HFFc6 (cell line): ENCODE measurements at regions not wholly inside any gene's neighbourhood (a gene's known extent, or its start where the extent isn't known, plus 50 kb on each side); places are given as distances from the start of the nearest gene placed in this dataset.

Source experiments
- DNase-seq: peaks from one replicate; pipeline ENCODE4 v3.0.0-alpha.2; 2018
- H3K27ac Mint-ChIP-seq: 2 replicates; pipeline ENCODE4 v1.8.0; 2020; ENCODE audit warnings: mild to moderate bottlenecking, mixed read lengths
- H3K27me3 Mint-ChIP-seq: 2 replicates; pipeline ENCODE4 v1.8.0; 2021; ENCODE audit warnings: mild to moderate bottlenecking, moderate library complexity, mixed read lengths; ENCODE audit not compliant: insufficient read depth
- H3K36me3 Mint-ChIP-seq: 2 replicates; pipeline ENCODE4 v1.8.0; 2021; ENCODE audit warnings: low read depth, mixed read lengths
- H3K4me1 Mint-ChIP-seq: 2 replicates; pipeline ENCODE4 v1.8.0; 2020; ENCODE audit warnings: low read depth, mixed read lengths
- H3K4me3 Mint-ChIP-seq: 2 replicates; pipeline ENCODE4 v1.8.0; 2020; ENCODE audit warnings: mild to moderate bottlenecking, moderate library complexity, mixed read lengths
- H3K9me3 Mint-ChIP-seq: 2 replicates; pipeline ENCODE4 v1.8.0; 2020; ENCODE audit warnings: mild to moderate bottlenecking, mixed read lengths
- CTCF ChIP-seq: fragments of 200-600 bp; sonication (generic); IDR thresholded peaks from 2 replicates; pipeline ENCODE4 v1.5.0; 2021; ENCODE audit warnings: antibody characterized with exemption, mild to moderate bottlenecking

GRCh38 chr3:18149935-18150334 lies 275.2 kb downstream of the SATB1 start:
- no peaks in the 10 kb centered on the region; the same call in 1 of the 2 replicates for H3K27me3 Mint-ChIP-seq
- no peaks in the 10 kb centered on the region for H3K9me3 Mint-ChIP-seq
- TF ChIP-seq CTCF = no peak
- H3K4me3 Mint-ChIP-seq = no peak overlapping the region
- no peak overlapping the region for H3K27ac Mint-ChIP-seq
- no peak for DNase-seq
- peaks cover 42% of the 10 kb centered on the region for H3K4me1 Mint-ChIP-seq
- H3K36me3 Mint-ChIP-seq = no peaks in the 10 kb centered on the region

GRCh38 chr3:18149386-18149785 lies 275.8 kb downstream of the SATB1 start:
- no peak for DNase-seq
- peaks cover 47% of the 10 kb centered on the region for H3K4me1 Mint-ChIP-seq
- no peaks in the 10 kb centered on the region for H3K36me3 Mint-ChIP-seq
- TF ChIP-seq CTCF = no peak
- H3K27me3 Mint-ChIP-seq = no peaks in the 10 kb centered on the region; the same call in 1 of the 2 replicates
- H3K9me3 Mint-ChIP-seq = no peaks in the 10 kb centered on the region
- no peak overlapping the region for H3K4me3 Mint-ChIP-seq
- H3K27ac Mint-ChIP-seq = no peak overlapping the region; the same call in 1 of the 2 replicates

GRCh38 chr3:18144571-18144970 lies 280.6 kb downstream of the SATB1 start:
- no peak overlapping the region for H3K4me3 Mint-ChIP-seq
- no peak for DNase-seq

GRCh38 chr3:18143258-18143780 lies 281.8 kb downstream of the SATB1 start:
- DNase-seq = no peak
- H3K9me3 Mint-ChIP-seq = no peaks in the 10 kb centered on the region
- peaks cover 1% of the 10 kb centered on the region; the same call in 1 of the 2 replicates for H3K27me3 Mint-ChIP-seq
- TF ChIP-seq CTCF = no peak
- no peaks in the 10 kb centered on the region for H3K36me3 Mint-ChIP-seq
- H3K27ac Mint-ChIP-seq = no peak overlapping the region
- H3K4me3 Mint-ChIP-seq = no peak overlapping the region
- peaks cover 11% of the 10 kb centered on the region for H3K4me1 Mint-ChIP-seq

More at GRCh38 chr3:18144571-18144970, 280.6 kb downstream of the SATB1 start:
- Mint-ChIP-seq H3K27ac (no peak overlapping the region), H3K4me1 (peaks cover 19% of the 10 kb centered on the region), H3K27me3 (no peaks in the 10 kb centered on the region), H3K9me3 (no peaks in the 10 kb centered on the region), H3K36me3 (no peaks in the 10 kb centered on the region)
- TF ChIP-seq CTCF = no peak

GRCh38 chr3:18137958-18138357 lies 287.2 kb downstream of the SATB1 start:
- H3K4me1 Mint-ChIP-seq = peaks cover 32% of the 10 kb centered on the region
- H3K27me3 Mint-ChIP-seq = peaks cover 1% of the 10 kb centered on the region; the same call in 1 of the 2 replicates
- TF ChIP-seq CTCF = no peak
- no peaks in the 10 kb centered on the region for H3K36me3 Mint-ChIP-seq
- no peaks in the 10 kb centered on the region for H3K9me3 Mint-ChIP-seq
- no peak for DNase-seq
- no peak overlapping the region for H3K27ac Mint-ChIP-seq
- H3K4me3 Mint-ChIP-seq = no peak overlapping the region
